ENCODE measurements at regions not wholly inside any gene's neighbourhood (a gene's known extent, or its start where the extent isn't known, plus 50 kb on each side); places are given as distances from the start of the nearest gene placed in this dataset.

GRCh38 chr17:12538003-12538402 lies 127.7 kb upstream of the MYOCD start:
- DNase-seq (ENCODE audit: low read depth, low spot score) (no peak), FAIRE-seq (no peak)
- dilution Hi-C loops (cut with MboI; ENCODE audit: extremely low pct_ligation_motif_present, low sequenced_read_pairs) = no loop called here
- Histone ChIP-seq H3K9ac (ENCODE audit: control insufficient read depth, extremely low read depth, insufficient read depth, low read length) (no peak overlapping the region), H3K36me3 (ENCODE audit: control insufficient read depth in 2 of 2, extremely low read depth in 1 of 2, insufficient read depth in 2 of 2, low read length in 2 of 2) (no peaks in the 10 kb centered on the region), H3K4me2 (ENCODE audit: control insufficient read depth, extremely low read depth, insufficient read depth, low read depth, low read length) (no peak overlapping the region), H4K20me1 (ENCODE audit: control insufficient read depth, extremely low read depth, insufficient read depth, low read length) (no peaks in the 10 kb centered on the region), H2AFZ (ENCODE audit: control insufficient read depth, low read length) (no peak overlapping the region), H3K27ac (ENCODE audit: control insufficient read depth, insufficient read depth, low read length) (no peak overlapping the region), H3K4me3 (ENCODE audit: control insufficient read depth in 2 of 3, extremely low read depth in 1 of 3, insufficient read depth in 2 of 3, low read depth in 1 of 3, low read length in 3 of 3) (no peak overlapping the region), H3K9me3 (ENCODE audit: control insufficient read depth, low read depth, low read length) (no peaks in the 10 kb centered on the region), H3K4me1 (ENCODE audit: control insufficient read depth, extremely low read depth, insufficient read depth, low read length) (no peaks in the 10 kb centered on the region), H3K79me2 (ENCODE audit: control insufficient read depth, insufficient read depth, low read length) (no peaks in the 10 kb centered on the region), H3K27me3 (ENCODE audit: control insufficient read depth, extremely low read depth, insufficient read depth, low read length) (no peaks in the 10 kb centered on the region), H3K9me1 (ENCODE audit: control insufficient read depth, extremely low read depth, insufficient read depth, low read length) (no peaks in the 10 kb centered on the region)
- TF ChIP-seq EZH2 (IDR thresholded peaks at IDR 0.05; ENCODE audit: low read length) = no peak
- TF ChIP-seq CTCF (optimal IDR thresholded peaks at IDR 0.05 in 1 of 3, IDR thresholded peaks at IDR 0.05 in 1 of 3, conservative IDR thresholded peaks at IDR 0.05 in 1 of 3; ENCODE audit: extremely low read depth in 1 of 3, insufficient read depth in 2 of 3, low read length in 3 of 3) = no peak

DNA sequence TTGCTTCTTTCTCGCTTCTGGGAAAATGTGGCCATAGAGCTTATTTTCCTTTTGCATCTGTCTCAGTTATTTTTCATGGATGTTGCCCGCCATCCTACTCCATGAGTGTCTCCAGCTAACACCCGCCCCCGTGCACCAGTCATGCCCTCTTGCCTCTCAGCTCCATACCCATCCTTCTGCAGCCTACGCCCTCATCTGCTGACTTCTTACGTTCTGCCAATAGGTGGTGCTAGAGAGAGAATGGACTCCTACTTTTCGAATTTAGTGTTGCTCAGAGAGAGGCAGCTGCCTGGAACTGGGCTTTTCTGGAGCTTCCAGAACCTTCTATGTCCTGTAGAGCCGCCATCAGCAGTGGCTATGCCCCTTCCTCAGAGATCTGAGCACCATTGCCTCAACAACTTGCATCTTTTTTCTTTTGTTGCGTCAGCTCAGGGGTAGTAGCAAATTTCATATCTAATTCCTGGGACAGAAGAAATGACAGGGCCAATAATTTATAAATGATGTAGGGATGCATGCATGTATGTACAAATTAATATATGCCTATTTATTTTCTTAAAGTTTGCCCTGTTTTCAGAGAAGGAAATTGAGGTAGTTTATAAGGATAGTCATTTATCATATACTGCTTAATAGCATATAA lies 119.7 kb upstream of the MYOCD start:
- H3K4me2 ChIP-seq (ENCODE audit: control insufficient read depth, extremely low read depth, insufficient read depth, low read depth, low read length) = no peak overlapping the region
- no peaks in the 10 kb centered on the region for H3K9me3 ChIP-seq (ENCODE audit: control insufficient read depth, low read depth, low read length)
- no peaks in the 10 kb centered on the region for H3K9me1 ChIP-seq (ENCODE audit: control insufficient read depth, extremely low read depth, insufficient read depth, low read length)
- no peaks in the 10 kb centered on the region for H4K20me1 ChIP-seq (ENCODE audit: control insufficient read depth, extremely low read depth, insufficient read depth, low read length)
- no peak overlapping the region for H2AFZ ChIP-seq (ENCODE audit: control insufficient read depth, low read length)
- no peak overlapping the region for H3K9ac ChIP-seq (ENCODE audit: control insufficient read depth, extremely low read depth, insufficient read depth, low read length)
- FAIRE-seq (peak; percentile 77), DNase-seq (ENCODE audit: low read depth, low spot score) (peak; percentile 11)
- H3K4me3 ChIP-seq (ENCODE audit: control insufficient read depth in 2 of 3, extremely low read depth in 1 of 3, insufficient read depth in 2 of 3, low read depth in 1 of 3, low read length in 3 of 3) = no peak overlapping the region
- H3K4me1 ChIP-seq (ENCODE audit: control insufficient read depth, extremely low read depth, insufficient read depth, low read length) = no peaks in the 10 kb centered on the region
- no peaks in the 10 kb centered on the region for H3K27me3 ChIP-seq (ENCODE audit: control insufficient read depth, extremely low read depth, insufficient read depth, low read length)
- no peak for TF ChIP-seq EZH2 (IDR thresholded peaks at IDR 0.05; ENCODE audit: low read length)
- TF ChIP-seq CTCF (optimal IDR thresholded peaks at IDR 0.05 in 1 of 3, IDR thresholded peaks at IDR 0.05 in 1 of 3, conservative IDR thresholded peaks at IDR 0.05 in 1 of 3; ENCODE audit: extremely low read depth in 1 of 3, insufficient read depth in 2 of 3, low read length in 3 of 3) = peak; percentile 78 to 84 (median 83)
- H3K79me2 ChIP-seq (ENCODE audit: control insufficient read depth, insufficient read depth, low read length) = no peaks in the 10 kb centered on the region
- H3K36me3 ChIP-seq (ENCODE audit: control insufficient read depth in 2 of 2, extremely low read depth in 1 of 2, insufficient read depth in 2 of 2, low read length in 2 of 2) = no peaks in the 10 kb centered on the region
- dilution Hi-C loops (cut with MboI; ENCODE audit: extremely low pct_ligation_motif_present, low sequenced_read_pairs) = no loop called here
- no peak overlapping the region for H3K27ac ChIP-seq (ENCODE audit: control insufficient read depth, insufficient read depth, low read length)
